ENCODE measurements at regions not wholly inside any gene's neighbourhood (a gene's known extent, or its start where the extent isn't known, plus 50 kb on each side); places are given as distances from the start of the nearest gene placed in this dataset.
A peak's percentile ranks its signal among the peaks of the same experiment; 100 is the strongest.
"Not testable (repeated sequence)": the region's sequence is repeated elsewhere in the genome, so short reads cannot be mapped to it uniquely, and the experiment has no call there.

DNA sequence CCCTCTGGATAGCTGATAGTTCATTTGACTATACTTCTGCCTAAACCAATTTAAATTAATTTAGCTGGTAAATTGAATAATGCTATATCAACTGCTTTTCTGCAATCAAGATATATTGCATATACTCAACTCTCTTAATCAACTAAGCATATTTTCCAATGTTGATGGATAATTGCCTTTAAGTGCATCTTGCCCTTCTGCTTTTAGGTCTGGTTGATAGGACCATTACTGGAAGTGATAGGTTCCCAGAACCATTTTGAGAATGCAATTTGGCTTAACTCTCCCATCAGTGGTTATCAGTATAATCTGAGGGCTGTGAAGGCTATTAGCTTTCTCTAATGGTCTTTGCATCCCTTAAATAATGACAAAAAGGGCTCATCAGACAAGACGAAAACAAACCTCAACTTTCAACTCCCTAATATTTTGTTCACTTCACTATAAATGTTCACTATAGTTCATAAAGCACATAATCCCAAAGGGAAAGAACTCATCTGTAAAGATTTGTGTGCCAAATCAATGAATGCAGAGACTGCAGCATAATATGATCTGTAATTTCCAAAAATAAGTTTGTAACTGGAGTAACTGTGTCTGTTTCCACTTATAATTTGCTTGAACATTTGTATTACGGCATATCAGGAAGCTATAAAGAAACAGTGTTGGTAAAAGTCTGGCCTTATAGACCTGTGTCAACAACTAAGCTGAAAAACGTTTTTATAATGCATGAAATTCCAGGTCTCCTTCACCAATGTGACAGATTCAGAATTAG, 273.6 kb downstream of the FBXO8 start:
- no peaks in the 10 kb centered on the region for H3K36me3 ChIP-seq
- TF ChIP-seq, protein P1, sequence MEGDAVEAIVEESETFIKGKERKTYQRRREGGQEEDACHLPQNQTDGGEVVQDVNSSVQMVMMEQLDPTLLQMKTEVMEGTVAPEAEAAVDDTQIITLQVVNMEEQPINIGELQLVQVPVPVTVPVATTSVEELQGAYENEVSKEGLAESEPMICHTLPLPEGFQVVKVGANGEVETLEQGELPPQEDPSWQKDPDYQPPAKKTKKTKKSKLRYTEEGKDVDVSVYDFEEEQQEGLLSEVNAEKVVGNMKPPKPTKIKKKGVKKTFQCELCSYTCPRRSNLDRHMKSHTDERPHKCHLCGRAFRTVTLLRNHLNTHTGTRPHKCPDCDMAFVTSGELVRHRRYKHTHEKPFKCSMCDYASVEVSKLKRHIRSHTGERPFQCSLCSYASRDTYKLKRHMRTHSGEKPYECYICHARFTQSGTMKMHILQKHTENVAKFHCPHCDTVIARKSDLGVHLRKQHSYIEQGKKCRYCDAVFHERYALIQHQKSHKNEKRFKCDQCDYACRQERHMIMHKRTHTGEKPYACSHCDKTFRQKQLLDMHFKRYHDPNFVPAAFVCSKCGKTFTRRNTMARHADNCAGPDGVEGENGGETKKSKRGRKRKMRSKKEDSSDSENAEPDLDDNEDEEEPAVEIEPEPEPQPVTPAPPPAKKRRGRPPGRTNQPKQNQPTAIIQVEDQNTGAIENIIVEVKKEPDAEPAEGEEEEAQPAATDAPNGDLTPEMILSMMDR (IDR thresholded peaks at IDR 0.05; ENCODE audit: low read depth, low read length) = no peak
- no peak for DNase-seq
- no peak overlapping the region for H3K4me3 ChIP-seq (ENCODE audit: low read depth, low read length)
- H3K9me3 ChIP-seq (ENCODE audit: severe bottlenecking) = no peaks in the 10 kb centered on the region
- no peaks in the 10 kb centered on the region for H3K27me3 ChIP-seq (ENCODE audit: insufficient read depth, low read depth, severe bottlenecking)
- H3K27ac ChIP-seq = no peak overlapping the region

DNA sequence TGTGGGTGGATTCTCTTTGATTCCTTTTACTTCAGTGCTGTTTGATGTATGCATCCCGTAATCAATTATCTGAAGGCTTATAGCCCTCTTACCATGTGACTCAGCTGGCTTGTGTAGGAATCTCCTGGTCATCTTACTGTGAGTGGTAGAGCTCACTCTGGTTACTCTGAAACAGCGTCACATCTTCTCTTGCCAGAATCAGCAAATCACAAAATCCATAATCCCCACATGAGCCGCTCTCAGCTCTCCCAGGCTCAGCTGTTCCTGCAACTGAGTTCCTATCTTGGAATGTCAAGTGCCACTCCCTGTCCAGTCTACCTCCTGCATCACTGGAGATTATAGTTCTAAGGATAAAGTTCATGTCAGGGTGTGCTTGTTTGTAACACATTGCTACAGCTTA, 278.0 kb downstream of the FBXO8 start:
- Histone ChIP-seq H3K27ac (no peak overlapping the region), H3K9me3 (ENCODE audit: severe bottlenecking) (no peaks in the 10 kb centered on the region)

DNA sequence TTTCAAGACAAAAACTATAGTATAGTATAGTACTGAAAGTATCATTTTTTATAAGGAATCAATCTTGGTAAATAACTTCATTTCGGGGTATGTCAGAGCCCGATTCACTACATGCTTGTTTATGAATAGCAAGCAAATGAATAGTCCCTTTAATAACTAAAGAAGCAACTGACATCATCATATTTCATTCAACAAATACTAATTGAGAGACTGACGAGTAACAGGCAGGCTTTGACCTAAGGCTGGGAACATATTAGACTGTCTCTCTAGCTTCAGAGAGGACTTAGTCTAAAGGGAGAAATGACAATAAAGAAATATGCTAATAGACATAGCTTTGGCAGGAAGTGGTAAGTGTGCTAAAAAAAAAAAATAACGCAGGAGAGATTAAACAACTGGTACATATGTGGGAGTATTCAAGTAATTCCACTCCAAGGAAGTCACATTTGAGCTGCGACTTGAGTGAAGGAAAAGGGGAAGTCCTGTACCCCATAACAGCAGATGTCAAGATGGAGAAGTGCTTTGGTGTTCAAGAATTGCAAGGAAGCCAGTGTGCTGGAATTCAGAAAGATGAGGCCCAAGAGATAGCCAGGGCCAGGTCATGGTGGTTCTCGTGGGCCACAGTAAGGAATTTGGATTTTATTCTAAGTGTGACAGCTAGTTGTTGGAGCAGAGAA, 284.9 kb downstream of the FBXO8 start:
- H3K9me3 ChIP-seq (ENCODE audit: severe bottlenecking) = no peaks in the 10 kb centered on the region
- no peaks in the 10 kb centered on the region for H3K36me3 ChIP-seq
- DNase-seq = no peak
- TF ChIP-seq, protein P1 (IDR thresholded peaks at IDR 0.05; ENCODE audit: low read depth, low read length) = no peak
- no peak overlapping the region for H3K27ac ChIP-seq
- no peaks in the 10 kb centered on the region for H3K27me3 ChIP-seq (ENCODE audit: insufficient read depth, low read depth, severe bottlenecking)
- no peak overlapping the region for H3K4me3 ChIP-seq (ENCODE audit: low read depth, low read length)

More for the DNA sequence above, 278.0 kb downstream of the FBXO8 start:
- TF ChIP-seq, protein P1 (IDR thresholded peaks at IDR 0.05; ENCODE audit: low read depth, low read length) = no peak
- DNase-seq = peak; percentile 50
- no peaks in the 10 kb centered on the region for H3K36me3 ChIP-seq
- H3K4me3 ChIP-seq (ENCODE audit: low read depth, low read length) = no peak overlapping the region
- H3K27me3 ChIP-seq (ENCODE audit: insufficient read depth, low read depth, severe bottlenecking) = no peaks in the 10 kb centered on the region

DNA sequence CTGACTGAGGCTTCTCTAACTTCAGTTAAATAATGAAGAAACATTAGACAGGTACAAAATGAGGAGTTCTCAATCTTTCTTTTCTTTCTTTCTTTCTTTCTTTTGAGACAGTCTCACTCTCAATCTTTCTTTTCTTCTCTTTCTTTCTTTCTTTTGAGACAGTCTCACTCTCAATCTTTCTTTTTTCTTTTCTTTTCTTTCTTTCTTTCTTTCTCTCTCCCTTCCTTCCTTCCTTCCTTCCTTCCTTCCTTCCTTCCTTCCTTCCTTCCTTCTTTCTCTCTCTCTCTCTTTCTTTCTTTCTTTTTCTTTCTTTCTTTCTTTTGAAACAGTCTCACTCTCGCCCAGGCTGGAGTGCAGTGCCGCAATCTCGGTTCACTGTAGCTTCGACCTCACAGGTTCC, 287.7 kb downstream of the FBXO8 start:
- not testable (repeated sequence) for H3K4me3 ChIP-seq (ENCODE audit: low read depth, low read length); H3K27me3 ChIP-seq (ENCODE audit: insufficient read depth, low read depth, severe bottlenecking); H3K36me3 ChIP-seq; H3K27ac ChIP-seq; DNase-seq; H3K9me3 ChIP-seq (ENCODE audit: severe bottlenecking)

DNA sequence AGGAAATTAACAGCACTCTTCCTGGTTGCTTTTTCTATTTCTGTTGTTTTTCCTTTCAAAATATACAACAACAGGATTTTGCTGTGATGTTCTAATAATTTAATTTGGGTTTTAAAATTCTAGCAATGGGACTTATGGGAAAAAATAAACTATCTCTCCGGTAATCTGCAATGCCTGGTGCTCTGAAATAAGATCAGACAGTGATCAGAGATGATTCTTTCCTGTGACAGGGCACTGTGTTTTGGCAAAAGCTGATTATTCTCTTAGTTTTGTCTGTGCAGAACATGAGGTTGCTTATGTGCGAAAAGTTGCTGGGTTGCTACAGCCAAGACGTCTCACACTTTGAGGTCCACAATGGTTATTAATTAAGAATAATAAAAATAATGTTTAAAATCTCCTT, 291.7 kb downstream of the FBXO8 start:
- Histone ChIP-seq H3K36me3 (no peaks in the 10 kb centered on the region), H3K27me3 (ENCODE audit: insufficient read depth, low read depth, severe bottlenecking) (no peaks in the 10 kb centered on the region), H3K27ac (no peak overlapping the region), H3K9me3 (ENCODE audit: severe bottlenecking) (no peaks in the 10 kb centered on the region), H3K4me3 (ENCODE audit: low read depth, low read length) (no peak overlapping the region)
- no peak for DNase-seq
- TF ChIP-seq, protein P1 (IDR thresholded peaks at IDR 0.05; ENCODE audit: low read depth, low read length) = no peak

DNA sequence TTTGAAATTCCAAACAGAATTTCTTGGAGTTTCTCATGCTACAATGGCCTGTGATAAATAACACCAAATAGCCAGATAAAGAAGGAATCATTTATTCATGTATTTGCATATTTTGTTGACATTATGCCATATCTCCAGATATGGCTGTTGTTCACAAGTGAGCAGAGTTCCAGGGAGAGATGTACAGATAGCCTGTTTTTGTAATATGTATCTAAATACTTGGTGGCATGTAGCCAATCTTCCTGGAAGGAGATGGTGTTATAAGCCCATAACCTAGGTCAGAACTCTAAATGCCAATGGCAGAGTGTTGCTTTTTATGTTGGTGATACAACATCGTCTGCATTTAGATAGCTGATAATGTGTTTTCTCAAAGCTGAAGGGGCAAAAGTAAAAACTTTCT, 292.2 kb downstream of the FBXO8 start:
- H3K9me3 ChIP-seq (ENCODE audit: severe bottlenecking) = no peaks in the 10 kb centered on the region
- DNase-seq = no peak
- TF ChIP-seq, protein P1 (IDR thresholded peaks at IDR 0.05; ENCODE audit: low read depth, low read length) = no peak
- no peak overlapping the region for H3K27ac ChIP-seq
- H3K36me3 ChIP-seq = no peaks in the 10 kb centered on the region
- H3K27me3 ChIP-seq (ENCODE audit: insufficient read depth, low read depth, severe bottlenecking) = no peaks in the 10 kb centered on the region
- no peak overlapping the region for H3K4me3 ChIP-seq (ENCODE audit: low read depth, low read length)
